AG04450 (cell line): ENCODE measurements at regions not wholly inside any gene's neighbourhood (a gene's known extent, or its start where the extent isn't known, plus 50 kb on each side); places are given as distances from the start of the nearest gene placed in this dataset.
"Not testable (repeated sequence)": the region's sequence is repeated elsewhere in the genome, so short reads cannot be mapped to it uniquely, and the experiment has no call there.

Source experiments
- CTCF ChIA-PET: fragments of 300-600, 350-600 bp; formaldehyde crosslinking; extraction: SDS; loops from one replicate; lab custom pipeline; 2022; ENCODE audit warnings: antibody characterized with exemption, inconsistent platforms; lab: Charles Lee
- POLR2A ChIA-PET: fragments of 350-600 bp; formaldehyde crosslinking; extraction: SDS; loops from one replicate; lab custom pipeline; 2021; ENCODE audit warnings: antibody characterized with exemption, inconsistent platforms; lab: Yijun Ruan, JAX
- DNase-seq: peaks from one replicate; pipeline ENCODE4 v3.0.0-alpha.2; 2011; ENCODE audit warnings: low read depth, low spot score
- H3K27ac ChIP-seq: one replicate; pipeline ENCODE4 v1.5.1; 2012; ENCODE audit warnings: low read depth, low read length, control low read depth
- H3K27me3 ChIP-seq: one replicate; pipeline ENCODE4 v1.6.0; 2012; ENCODE audit warnings: low read length; ENCODE audit not compliant: control insufficient read depth, insufficient read depth
- H3K4me3 ChIP-seq: 2 replicates; pipeline ENCODE4 v1.5.1; 2011; ENCODE audit warnings: mild to moderate bottlenecking, low read depth, low read length, control low read depth
- H3K9me3 ChIP-seq: 2 replicates; pipeline ENCODE4 v1.5.1; 2012; ENCODE audit warnings: low read length; ENCODE audit not compliant: control insufficient read depth, insufficient read depth
- TF ChIP-seq, protein P1 (sequence below): IDR thresholded peaks from 2 replicates; pipeline ENCODE4 v1.5.1; 2011; ENCODE audit warnings: low read depth, low read length, control low read depth, inconsistent platforms

DNA sequence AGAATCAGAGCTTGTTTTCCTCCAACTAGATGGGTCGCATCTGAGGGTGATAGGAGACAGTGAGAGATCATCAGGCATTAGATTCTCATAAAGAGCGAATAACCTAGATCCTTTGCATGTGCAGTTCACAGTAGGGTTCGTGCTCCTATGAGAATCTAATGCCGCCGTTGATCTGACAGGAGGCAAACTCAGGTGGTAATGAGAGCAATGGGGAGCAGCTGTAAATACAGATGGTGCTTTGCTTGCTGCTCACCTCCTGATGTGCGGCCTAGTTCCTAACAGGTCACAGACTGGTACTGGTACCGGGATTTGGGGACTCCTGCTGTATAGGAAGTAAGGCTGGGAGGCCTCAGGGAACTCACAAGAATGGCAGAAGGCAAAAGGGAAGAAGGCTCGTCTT, 276.5 kb downstream of the FAT4 start:
- CTCF ChIA-PET: no interaction called here
- POLR2A ChIA-PET: no interaction called here
- H3K9me3 ChIP-seq: no peaks in the 10 kb centered on the region
- no peak for DNase-seq
- H3K4me3 ChIP-seq: no peak overlapping the region
- no peak overlapping the region for H3K27ac ChIP-seq
- H3K27me3 ChIP-seq: no peaks in the 10 kb centered on the region
- TF ChIP-seq, protein P1, sequence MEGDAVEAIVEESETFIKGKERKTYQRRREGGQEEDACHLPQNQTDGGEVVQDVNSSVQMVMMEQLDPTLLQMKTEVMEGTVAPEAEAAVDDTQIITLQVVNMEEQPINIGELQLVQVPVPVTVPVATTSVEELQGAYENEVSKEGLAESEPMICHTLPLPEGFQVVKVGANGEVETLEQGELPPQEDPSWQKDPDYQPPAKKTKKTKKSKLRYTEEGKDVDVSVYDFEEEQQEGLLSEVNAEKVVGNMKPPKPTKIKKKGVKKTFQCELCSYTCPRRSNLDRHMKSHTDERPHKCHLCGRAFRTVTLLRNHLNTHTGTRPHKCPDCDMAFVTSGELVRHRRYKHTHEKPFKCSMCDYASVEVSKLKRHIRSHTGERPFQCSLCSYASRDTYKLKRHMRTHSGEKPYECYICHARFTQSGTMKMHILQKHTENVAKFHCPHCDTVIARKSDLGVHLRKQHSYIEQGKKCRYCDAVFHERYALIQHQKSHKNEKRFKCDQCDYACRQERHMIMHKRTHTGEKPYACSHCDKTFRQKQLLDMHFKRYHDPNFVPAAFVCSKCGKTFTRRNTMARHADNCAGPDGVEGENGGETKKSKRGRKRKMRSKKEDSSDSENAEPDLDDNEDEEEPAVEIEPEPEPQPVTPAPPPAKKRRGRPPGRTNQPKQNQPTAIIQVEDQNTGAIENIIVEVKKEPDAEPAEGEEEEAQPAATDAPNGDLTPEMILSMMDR: no peak

DNA sequence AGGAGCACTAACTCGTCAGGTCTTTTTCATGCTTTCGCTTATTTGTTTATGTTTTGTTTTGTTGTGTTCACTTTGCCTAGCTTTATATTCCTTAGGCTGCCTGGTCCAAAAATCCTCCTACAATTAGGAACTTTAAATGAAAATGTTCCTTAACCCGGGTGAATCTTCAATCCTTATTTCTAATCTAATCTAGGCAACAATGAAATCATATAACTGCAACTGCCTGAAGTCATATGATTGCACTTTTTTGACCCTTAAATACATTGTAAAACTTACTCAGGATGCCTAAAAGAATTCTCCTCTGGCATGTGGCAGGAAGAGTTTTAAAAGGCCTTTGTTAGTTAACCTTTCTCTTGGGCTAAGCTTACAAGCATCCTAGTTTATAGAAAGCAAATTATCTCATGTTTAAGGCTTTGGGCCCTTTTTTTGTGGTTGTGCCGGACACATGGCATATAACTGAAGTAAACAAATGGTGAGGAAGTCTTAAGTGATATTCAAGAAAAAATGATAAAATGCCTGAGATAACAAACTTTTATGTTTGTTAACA, 279.4 kb downstream of the FAT4 start:
- ChIA-PET CTCF (interaction anchor here (1.1 kb wide), 1 partner anchor 11 kb away, joined by 3 read pairs; no protein-coding TSS in a partner anchor), POLR2A (no interaction called here)
- Histone ChIP-seq H3K4me3 (no peak overlapping the region), H3K9me3 (no peaks in the 10 kb centered on the region), H3K27me3 (no peaks in the 10 kb centered on the region), H3K27ac (no peak overlapping the region)
- TF ChIP-seq, protein P1: no peak
- no peak for DNase-seq

DNA sequence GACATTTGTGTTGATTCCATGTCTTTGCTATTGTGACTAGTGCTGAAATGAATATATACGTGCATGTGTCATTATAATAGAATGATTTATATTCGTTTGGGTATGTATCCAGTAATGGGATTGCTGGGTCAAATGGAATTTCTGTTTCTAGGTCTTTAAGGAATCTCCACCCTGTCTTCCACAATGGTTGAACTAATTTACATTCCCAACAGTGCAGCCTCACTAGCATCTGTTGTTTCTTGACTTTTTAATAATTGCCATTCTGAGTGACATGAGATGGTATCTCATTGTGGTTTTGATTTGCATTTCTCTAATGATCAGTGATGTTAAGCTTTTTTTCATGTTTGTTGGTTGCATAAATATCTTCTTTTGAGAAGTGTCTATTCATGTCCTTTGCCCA, 291.2 kb downstream of the FAT4 start:
- CTCF ChIA-PET, H3K27me3 ChIP-seq, DNase-seq, POLR2A ChIA-PET, H3K4me3 ChIP-seq, H3K27ac ChIP-seq, H3K9me3 ChIP-seq: not testable (repeated sequence)

DNA sequence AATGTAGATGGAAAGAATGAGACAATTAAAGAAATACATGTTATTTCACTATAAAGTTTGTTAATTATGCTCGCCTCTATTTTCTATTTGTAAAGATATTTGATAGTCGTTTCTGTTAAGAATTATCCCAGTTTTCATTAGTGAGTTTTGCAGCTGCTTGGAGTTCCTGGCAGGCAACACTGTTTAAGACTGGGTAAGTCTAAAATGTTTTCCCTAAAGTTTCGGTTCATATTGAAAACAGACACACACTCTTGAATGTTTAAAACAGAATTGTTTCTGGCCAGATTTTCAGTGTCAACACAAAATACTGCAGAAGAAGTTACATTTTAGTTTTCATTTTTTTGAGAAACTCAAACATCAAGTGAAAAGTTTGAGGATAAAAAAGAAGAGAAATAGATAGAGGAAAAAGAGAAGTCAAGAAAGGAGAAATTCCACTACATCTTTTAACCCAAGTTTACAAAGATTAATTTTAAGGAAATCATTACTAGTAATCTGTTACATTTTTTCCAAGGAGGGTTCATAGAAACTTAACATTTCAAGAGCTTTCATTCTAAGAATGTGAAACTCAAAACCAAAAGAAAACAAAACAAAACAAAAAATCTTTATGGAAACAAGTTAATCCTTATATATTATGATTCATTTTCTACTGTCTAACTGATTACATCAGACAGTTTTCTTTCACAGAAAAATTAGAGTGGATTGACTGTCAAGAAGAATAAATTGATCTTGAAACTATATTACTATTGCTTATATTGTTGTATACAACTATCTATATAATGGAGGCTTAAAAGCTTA, 305.5 kb downstream of the FAT4 start:
- no peaks in the 10 kb centered on the region for H3K9me3 ChIP-seq

DNA sequence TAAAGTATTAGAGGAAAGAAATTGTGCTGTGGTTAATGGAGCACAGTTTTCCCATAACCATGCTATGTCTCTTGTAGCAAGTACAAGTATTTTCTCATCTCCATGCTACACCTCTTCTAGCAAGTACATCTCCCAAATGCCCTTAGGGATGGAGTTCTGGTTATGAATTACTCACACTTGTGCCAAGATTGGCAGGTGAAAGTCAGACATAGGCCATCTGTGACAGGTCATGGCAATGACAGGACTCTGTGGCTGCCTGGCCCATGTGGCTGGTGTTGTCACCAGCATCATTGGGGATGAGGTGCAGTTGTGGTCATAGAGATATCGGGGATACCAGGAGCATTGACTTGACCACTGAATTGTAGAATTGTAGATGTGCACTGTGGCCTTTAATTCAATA, 310.2 kb downstream of the FAT4 start:
- no peak for DNase-seq
- POLR2A ChIA-PET: no interaction called here
- no peaks in the 10 kb centered on the region for H3K9me3 ChIP-seq
- no peaks in the 10 kb centered on the region for H3K27me3 ChIP-seq
- H3K27ac ChIP-seq: no peak overlapping the region
- H3K4me3 ChIP-seq: no peak overlapping the region
- TF ChIP-seq, protein P1: no peak
- CTCF ChIA-PET: no interaction called here

More for the DNA sequence above, 305.5 kb downstream of the FAT4 start:
- Histone ChIP-seq H3K27me3 (no peaks in the 10 kb centered on the region), H3K27ac (no peak overlapping the region), H3K4me3 (no peak overlapping the region)
- ChIA-PET CTCF (interaction anchor here (0.6 kb wide), 1 partner anchor 305 kb away, joined by 3 read pairs; the partner anchor contains the start of gene FAT4), POLR2A (no interaction called here)
- TF ChIP-seq, protein P1: no peak
- DNase-seq: no peak
